ENCODE measurements at regions not wholly inside any gene's neighbourhood (a gene's known extent, or its start where the extent isn't known, plus 50 kb on each side); places are given as distances from the start of the nearest gene placed in this dataset.

GRCh38 chr14:62097072-62097471, 334.9 kb downstream of the SNAPC1 start:
- DNase-seq (ENCODE audit: low spot score) = no peak

GRCh38 chr14:62097824-62098223, 335.6 kb downstream of the SNAPC1 start:
- no peak for DNase-seq (ENCODE audit: low spot score)

GRCh38 chr14:62098357-62098756, 336.1 kb downstream of the SNAPC1 start:
- DNase-seq (ENCODE audit: low spot score) = no peak

- no peak for DNase-seq (ENCODE audit: low spot score)
Measured at GRCh38 chr14:62099091-62099490, 336.9 kb downstream of the SNAPC1 start.

GRCh38 chr14:62101189-62101588, 339.0 kb downstream of the SNAPC1 start:
- DNase-seq (ENCODE audit: low spot score) = no peak

- DNase-seq (ENCODE audit: low spot score) = no peak
Measured at GRCh38 chr14:62101673-62102348, 339.6 kb downstream of the SNAPC1 start.

- no peak for DNase-seq (ENCODE audit: low spot score)
Measured at GRCh38 chr14:62102349-62102725, 340.1 kb downstream of the SNAPC1 start.

GRCh38 chr14:62103464-62103863, 341.2 kb downstream of the SNAPC1 start:
- DNase-seq (ENCODE audit: low spot score) = no peak

- DNase-seq (ENCODE audit: low spot score) = no peak
Measured at GRCh38 chr14:62110941-62111340, 348.7 kb downstream of the SNAPC1 start.

- DNase-seq (ENCODE audit: low spot score) = peak; percentile 95
Measured at GRCh38 chr14:62117010-62117750, 355.0 kb downstream of the SNAPC1 start.

GRCh38 chr14:62117751-62118105, 355.5 kb downstream of the SNAPC1 start:
- DNase-seq (ENCODE audit: low spot score) = no peak

- DNase-seq (ENCODE audit: low spot score) = no peak
Measured at GRCh38 chr14:62118461-62118860, 356.2 kb downstream of the SNAPC1 start.

- no peak for DNase-seq (ENCODE audit: low spot score)
Measured at GRCh38 chr14:62118871-62119270, 356.7 kb downstream of the SNAPC1 start.

- DNase-seq (ENCODE audit: low spot score) = no peak
Measured at GRCh38 chr14:62123961-62124360, 361.7 kb downstream of the SNAPC1 start.

- no peak for DNase-seq (ENCODE audit: low spot score)
Measured at GRCh38 chr14:62125793-62126192, 363.6 kb downstream of the SNAPC1 start.

- DNase-seq (ENCODE audit: low spot score) = no peak
Measured at GRCh38 chr14:62126879-62127478, 364.8 kb downstream of the SNAPC1 start.

- DNase-seq (ENCODE audit: low spot score) = no peak
Measured at GRCh38 chr14:62130441-62130840, 368.2 kb downstream of the SNAPC1 start.

GRCh38 chr14:62133776-62134550, 371.7 kb downstream of the SNAPC1 start:
- DNase-seq (ENCODE audit: low spot score) = no peak

- DNase-seq (ENCODE audit: low spot score) = no peak
Measured at GRCh38 chr14:62138593-62138992, 376.4 kb downstream of the SNAPC1 start.

GRCh38 chr14:62141139-62141538, 378.9 kb downstream of the SNAPC1 start:
- no peak for DNase-seq (ENCODE audit: low spot score)

- no peak for DNase-seq (ENCODE audit: low spot score)
Measured at GRCh38 chr14:62143245-62143644, 381.0 kb downstream of the SNAPC1 start.

- DNase-seq (ENCODE audit: low spot score) = no peak
Measured at GRCh38 chr14:62144863-62145262, 382.6 kb downstream of the SNAPC1 start.

- DNase-seq (ENCODE audit: low spot score) = no peak
Measured at GRCh38 chr14:62146030-62146429, 383.8 kb downstream of the SNAPC1 start.
